ENCODE measurements at regions not wholly inside any gene's neighbourhood (a gene's known extent, or its start where the extent isn't known, plus 50 kb on each side); places are given as distances from the start of the nearest gene placed in this dataset.
"Not testable (repeated sequence)": the region's sequence is repeated elsewhere in the genome, so short reads cannot be mapped to it uniquely, and the experiment has no call there.

DNA sequence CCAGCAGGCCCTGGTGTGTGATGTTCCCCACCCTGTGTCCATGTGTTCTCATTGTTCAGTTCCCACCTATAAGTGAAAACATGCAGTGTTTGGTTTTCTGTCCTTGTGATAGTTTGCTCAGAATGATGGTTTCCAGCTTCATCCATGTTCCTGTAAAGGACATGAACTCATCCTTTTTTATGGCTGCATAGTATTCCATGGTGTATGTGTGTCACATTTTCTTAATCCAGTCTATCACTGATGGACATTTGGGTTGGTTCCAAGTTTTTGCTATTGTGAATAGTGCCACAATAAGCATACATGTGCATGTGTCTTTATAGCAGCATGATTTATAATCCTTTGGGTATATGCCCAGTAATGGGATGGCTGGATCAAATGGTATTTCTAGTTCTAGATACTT lies 130.4 kb upstream of the FHL2 start:
- DNase-seq (ENCODE audit: low spot score), result not testable (repeated sequence)

DNA sequence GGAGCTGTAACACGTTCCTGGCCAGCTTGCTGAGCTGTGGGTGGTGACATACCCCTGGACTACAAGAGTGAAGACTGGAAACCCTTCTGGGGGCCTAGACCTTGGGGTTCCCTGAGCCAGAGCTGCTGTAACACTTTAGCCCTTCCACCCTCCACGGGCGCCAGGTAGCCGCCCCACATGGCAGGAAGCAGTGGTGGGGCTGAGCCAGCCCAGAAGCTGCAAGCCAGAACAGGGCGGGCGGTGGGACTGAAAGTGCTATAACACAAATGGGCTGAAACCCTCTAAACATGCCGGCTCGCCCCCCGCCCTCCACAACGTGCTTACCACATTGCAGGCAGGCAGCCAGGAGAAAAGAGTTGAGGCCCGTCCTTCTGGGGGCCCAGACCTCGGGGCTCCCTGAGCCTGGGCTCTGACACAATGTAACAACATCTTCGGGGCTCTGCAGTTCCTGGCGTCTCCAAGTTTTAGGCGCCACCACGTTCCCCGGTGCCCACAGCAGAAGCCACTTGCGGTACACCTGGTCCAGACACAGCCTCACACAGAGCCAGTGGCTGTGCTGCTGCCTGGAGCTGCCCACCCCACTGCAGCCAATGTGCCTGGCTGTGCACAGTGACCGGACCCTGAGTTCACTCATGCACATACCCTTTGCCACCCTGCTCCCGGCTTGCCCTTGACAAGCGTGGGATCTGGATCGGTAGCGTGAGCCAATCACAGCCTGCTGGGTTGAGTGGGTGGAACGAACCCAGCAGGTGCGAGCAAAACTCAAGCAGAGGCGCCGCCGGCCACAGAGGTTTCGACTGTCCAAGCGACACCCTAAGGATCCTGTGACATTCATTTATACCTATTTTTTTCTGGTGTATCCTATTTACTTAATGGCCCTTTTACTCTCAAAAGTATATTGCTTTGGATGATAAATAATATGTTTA lies 127.4 kb upstream of the FHL2 start:
- DNase-seq (ENCODE audit: low spot score), result no peak

GRCh38 chr2:105525201-105525600 lies 126.3 kb upstream of the FHL2 start:
- DNase-seq (ENCODE audit: low spot score), result no peak

DNA sequence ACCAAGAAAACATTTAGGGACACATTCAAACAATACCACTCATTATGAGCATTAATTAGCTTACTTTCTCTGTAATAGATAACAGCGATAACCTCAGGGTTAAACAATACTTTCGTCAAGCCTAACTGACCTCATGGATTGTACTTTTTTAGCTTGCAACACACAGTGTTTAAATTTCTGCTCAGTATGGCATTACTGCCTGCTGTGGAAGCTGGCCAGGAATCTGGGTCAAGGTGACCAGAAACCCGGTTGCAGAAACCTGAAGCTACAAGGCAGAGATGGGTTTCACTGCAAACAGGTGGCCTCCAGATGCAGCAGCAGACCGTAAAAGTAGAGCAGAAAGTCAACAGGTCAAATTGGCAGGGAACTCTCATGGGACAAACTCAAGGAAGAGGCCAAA lies 123.8 kb upstream of the FHL2 start:
- DNase-seq (ENCODE audit: low spot score), result no peak

GRCh38 chr2:105521616-105522015 lies 122.8 kb upstream of the FHL2 start:
- DNase-seq (ENCODE audit: low spot score), result no peak

DNA sequence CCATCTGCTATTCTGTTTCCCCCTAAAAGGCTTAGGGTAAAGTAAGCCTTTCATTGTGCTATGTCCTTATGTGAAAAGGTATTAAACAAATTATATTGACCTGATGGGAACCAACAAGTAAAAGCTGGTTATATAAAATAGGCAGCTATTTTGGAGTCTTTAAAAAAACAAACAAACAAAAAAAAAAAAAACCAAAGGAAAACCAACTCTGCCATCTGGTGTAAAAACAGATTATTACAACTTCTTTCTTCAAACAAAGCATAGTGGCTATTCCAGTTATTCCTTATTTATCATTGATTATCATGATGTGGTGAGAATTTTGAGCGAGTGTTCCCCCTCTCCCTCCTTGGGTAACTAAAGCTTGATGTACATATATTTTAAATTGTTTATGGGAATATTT lies 122.3 kb upstream of the FHL2 start:
- no peak for DNase-seq (ENCODE audit: low spot score)

DNA sequence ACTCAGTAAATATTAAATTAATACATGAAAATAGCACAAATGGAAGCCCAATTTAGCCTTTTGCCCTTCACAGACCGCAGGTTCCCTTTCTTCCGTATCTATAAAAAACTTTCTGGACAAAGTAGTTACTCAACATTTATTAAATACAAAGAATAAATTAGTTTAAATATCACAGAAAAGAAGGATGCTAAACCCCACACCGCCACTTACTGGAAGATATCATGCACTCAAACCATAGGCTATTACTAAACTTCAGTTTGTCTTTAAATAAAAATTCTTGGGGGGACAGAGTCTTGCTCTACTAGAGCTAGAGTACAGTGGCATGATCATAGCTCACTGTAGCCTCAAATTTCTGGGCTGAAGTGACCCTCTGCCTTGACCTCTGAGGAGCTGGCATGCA lies 120.7 kb upstream of the FHL2 start:
- no peak for DNase-seq (ENCODE audit: low spot score)

GRCh38 chr2:105518897-105519296 lies 120.0 kb upstream of the FHL2 start:
- no peak for DNase-seq (ENCODE audit: low spot score)

DNA sequence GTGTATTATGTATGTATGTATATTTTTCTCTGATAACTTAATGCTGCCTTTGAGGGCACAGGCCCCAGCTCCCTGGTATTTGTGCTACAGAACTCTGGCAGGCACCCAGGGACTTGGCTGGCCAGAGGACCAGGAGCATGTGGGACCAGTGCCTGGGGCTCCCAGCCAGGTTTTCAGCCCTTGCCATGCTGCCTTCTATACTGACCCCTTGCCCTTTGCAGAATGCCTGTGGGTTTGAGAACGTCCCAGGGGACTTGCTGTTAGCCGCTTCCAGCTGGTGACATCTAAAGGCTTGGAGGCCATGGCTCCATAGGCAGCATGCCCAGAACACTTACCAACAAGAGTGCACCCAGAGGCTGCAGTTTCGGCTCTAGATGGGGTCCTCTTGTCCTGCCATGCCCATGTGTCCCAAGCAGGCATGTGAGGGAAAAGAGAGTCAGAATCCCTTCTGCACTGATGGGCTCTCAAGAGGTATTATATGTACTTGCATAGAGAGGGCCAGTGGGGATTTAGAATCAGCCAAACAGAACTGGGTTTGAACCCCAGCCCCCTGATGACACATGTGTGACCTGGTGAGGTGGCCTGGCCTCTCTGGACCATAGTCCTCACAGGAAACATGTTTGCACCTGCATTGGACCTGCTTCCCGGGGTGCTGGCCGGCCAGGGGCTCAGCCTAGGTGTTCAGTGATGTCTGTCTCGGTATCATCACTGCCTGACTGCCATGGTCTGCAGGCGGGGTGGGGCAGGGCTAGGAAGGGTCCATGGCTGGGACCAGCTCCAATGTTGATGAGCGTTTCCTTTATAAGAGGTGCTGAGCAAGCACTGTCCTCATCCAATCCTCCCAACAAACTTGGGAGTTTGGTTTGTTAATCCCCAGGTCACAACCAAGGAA lies 119.2 kb upstream of the FHL2 start:
- DNase-seq (ENCODE audit: low spot score), result no peak

DNA sequence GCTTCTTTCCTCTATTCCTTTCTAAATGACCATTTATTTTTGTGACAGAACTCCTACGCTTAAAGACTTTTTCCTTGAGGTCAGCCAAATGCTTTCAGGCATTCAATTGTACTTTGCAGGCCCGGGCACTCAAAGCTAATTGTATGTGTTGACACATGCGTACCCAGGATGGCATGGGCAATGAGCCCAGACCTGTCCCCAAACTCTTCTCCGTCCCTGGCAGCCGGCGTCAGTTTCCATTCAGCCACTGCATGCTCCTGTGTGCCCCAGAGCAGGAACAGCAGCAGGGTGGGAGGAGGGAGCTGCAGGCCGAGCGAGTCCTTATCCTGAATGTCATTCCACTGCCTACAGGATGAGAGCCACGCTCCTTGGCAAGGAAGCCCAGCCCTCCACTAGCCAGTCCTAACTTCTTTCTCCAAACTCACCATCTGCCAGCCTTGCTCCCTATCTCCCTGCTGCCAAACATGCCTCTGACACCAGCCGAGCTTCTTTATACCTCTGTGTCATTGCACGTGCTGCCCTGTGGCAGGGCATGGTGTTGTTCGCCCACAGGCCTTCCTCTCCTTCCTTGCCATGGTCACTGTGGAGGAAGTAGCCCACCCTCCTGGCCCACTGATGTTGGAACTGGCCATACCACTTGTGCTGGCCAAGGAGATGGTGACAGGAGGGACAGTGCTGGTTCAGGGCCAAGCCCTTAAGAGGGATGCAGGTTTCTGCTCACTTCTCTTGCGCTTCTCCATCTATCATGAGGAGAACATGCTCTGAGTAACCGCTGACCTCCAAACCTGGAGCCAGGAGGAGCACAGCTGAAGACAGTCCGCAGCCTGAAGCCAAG lies 116.9 kb upstream of the FHL2 start:
- DNase-seq (ENCODE audit: low spot score), result no peak

- DNase-seq (ENCODE audit: low spot score), result no peak
Observed at GRCh38 chr2:105514576-105514975, 115.7 kb upstream of the FHL2 start.

GRCh38 chr2:105510761-105511528 lies 112.1 kb upstream of the FHL2 start:
- DNase-seq (ENCODE audit: low spot score), result no peak

DNA sequence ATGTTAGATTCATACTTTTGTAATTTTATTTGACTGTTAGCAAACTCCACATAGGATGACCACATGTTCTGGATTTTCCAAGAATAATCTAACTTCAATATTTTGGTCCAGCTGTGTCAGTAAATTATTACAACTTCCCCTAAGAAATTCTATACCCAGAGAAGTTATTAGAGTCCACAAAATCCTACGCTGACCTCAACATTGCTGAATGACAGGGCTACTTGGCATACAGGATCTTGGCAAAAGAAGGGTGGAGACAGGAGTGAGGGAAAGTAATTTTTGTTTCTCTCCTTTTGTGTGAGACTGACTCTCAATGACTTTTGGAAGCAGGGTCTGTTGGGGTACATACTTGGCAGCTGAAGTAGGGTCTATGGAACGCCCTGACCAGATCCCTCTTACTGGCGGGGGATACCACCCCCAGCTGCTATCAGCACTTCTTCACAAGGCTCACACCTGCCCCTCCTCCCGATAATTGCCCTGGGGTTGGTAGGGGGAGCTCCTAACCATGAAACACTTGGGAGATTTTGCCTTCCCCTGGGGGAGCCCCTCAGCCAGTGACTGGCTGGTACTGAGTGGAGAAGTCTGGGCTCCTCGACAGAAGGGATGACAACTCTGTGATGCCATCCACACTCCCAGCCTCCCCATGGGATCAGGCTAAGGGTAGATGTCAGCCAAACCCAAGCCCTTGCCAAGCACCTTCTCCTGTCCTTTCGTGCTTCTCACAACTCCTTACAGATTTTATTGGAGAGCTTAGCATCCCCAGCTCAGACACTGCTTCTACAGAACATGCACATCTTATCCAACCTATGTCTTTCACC lies 110.6 kb upstream of the FHL2 start:
- DNase-seq (ENCODE audit: low spot score), result no peak

- DNase-seq (ENCODE audit: low spot score), result not testable (repeated sequence)
Observed at GRCh38 chr2:105506860-105507259, 108.0 kb upstream of the FHL2 start.

GRCh38 chr2:105504459-105504858 lies 105.6 kb upstream of the FHL2 start:
- DNase-seq (ENCODE audit: low spot score), result no peak

GRCh38 chr2:105502625-105503334 lies 103.9 kb upstream of the FHL2 start:
- no peak for DNase-seq (ENCODE audit: low spot score)

DNA sequence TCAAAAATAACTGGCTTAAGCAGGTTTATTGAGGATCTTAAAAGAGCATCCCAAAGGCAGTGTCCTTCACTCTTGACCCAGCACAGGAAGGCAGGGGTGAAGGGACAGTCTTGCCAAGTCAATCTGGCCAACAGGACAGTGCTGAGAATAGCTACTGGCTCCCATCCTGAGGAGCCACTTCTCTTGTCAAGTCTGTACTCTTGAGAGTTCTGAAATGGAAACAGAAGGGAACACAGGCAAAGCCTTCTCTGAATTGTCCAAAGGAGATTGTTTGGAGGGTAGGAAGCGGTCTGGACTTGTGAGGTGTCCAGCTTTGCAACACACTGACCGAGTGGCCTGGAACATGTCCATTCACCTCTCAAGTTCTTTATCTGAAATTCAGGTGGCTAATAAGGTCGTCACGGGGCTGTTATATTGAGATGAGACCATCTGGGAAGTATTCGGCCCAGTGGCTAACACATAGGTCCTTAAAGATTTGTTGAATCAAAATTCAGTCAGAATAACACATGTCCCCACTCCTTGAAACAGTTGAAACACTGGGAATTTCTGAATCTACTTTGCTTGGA lies 99.5 kb upstream of the FHL2 start:
- DNase-seq (ENCODE audit: low spot score), result no peak

DNA sequence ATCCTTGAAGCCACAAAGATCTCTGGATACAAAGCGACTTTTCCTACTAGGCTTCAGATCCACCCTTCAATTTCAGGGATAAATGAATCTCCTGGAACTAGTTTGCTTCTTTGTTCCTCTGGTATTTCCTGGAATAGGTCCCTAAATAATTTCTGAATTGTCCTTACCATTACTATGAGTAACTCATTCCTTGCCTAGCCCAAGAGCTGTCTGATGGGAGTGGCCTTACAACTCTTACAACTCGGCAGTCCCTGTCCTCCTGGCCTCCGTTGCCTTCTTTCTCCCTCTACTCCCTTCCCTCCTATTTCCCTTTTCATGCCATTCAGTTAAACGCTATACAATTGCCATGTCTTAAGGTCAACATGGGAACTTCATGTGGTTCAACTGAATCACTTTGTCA lies 98.2 kb upstream of the FHL2 start:
- DNase-seq (ENCODE audit: low spot score), result no peak

- DNase-seq (ENCODE audit: low spot score), result no peak
Observed at GRCh38 chr2:105496271-105496670, 97.4 kb upstream of the FHL2 start.

Data from left forelimb (tissue), 1 donor.